ENCODE measurements at regions not wholly inside any gene's neighbourhood (a gene's known extent, or its start where the extent isn't known, plus 50 kb on each side); places are given as distances from the start of the nearest gene placed in this dataset.

GRCh38 chr15:26477044-26477443, 295.8 kb downstream of the GABRB3 start:
- no peak for DNase-seq

DNA sequence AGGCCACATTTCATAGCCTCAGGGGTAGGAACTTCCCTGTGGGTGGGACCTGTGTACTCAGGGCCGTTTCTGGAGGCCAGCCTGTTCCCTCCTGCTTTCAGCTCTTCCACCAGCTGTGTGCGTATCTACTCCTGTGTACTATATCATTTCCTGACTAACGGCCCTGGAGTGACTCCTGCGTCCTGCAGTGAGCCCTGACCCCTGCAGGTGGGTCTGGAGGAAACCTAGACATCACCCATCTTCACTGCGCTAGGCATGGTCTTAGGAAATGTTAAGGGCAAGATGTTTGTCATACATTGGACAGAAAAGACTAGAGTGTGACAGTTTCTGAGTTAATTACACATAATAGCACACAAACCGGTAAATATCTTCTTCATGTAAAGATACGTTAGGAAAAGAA, 297.3 kb downstream of the GABRB3 start:
- no peak for DNase-seq

GRCh38 chr15:26472661-26473060, 300.2 kb downstream of the GABRB3 start:
- no peak for DNase-seq

GRCh38 chr15:26461847-26462608, 310.8 kb downstream of the GABRB3 start:
- no peak for DNase-seq

DNA sequence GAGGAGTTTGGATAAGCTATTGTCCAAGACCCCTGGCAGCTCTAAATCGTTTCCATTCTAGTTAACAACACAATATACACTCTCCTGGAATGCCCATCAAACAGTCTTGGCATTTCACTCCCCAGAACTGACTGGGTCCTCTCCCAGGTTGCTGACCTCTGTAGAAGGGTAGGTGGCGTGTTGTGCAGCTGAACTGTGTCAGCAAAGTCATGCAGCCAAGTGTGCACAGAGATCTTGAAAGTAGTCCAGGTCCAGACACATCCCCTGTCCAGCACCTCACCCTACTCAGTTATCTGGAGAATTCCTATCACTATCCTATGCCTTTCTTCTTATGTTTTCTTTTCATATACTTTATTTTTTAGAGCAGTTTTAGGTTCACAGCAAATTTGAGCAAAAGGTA, 312.7 kb downstream of the GABRB3 start:
- DNase-seq, result no peak

GRCh38 chr15:26455828-26456227, 317.0 kb downstream of the GABRB3 start:
- DNase-seq, result no peak

DNA sequence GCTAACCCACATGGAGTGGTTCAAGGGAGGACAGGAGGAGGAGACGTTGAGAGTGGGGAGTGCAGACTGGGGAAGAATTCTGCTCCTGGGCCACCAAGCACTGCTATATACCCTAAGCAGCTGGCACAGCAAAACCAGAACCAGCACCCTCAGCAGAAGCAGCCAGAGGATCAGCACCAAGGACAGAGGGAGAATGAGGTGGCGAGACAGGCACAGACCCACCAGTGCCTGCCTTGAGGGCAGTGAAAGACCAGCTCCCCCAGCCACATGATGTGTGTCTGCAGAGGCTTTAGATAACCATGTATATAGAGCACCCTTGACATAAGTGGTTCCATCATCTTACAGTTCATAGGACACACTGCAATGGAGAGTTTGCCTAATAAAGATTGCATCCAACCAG, 319.0 kb downstream of the GABRB3 start:
- DNase-seq, result no peak

DNA sequence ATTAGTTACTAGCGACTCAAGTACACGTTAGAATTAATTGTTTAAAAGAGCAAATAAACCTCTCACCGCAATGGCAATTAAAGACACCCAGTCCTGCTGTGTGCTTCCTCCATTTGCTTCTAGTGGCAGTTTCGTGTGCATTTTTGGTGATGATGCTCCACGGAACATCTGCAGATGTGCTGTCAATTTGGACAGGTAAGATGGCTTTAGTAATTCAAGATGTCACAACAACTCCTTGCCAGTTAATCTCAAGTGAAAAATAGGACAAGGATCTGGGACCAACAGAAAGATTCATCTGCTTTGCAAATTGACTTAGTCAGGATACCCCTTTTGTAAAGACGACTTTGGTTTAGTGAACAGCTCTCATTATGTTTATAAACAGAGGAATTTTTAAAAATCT, 320.9 kb downstream of the GABRB3 start:
- DNase-seq, result no peak

DNA sequence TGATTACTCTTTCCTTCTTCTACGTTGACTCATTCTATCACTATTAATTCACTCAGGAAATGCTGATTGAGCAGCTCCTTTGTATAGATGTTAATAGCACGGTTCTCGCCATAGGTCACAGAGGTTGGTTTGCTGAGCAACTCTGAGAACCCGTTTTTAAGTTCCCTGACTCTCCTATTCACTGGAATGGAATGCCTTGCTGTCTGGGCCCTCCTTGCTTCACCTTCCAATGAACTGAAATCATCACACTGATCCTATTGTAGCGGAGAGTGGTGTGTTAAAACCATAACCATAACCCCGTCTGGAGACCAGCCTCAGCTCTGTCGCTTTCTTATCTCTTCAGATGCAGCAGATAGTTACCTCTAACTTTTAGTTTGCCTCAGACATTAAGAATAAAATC, 323.6 kb downstream of the GABRB3 start:
- DNase-seq, result no peak

GRCh38 chr15:26443321-26443720, 329.5 kb downstream of the GABRB3 start:
- DNase-seq, result no peak

DNA sequence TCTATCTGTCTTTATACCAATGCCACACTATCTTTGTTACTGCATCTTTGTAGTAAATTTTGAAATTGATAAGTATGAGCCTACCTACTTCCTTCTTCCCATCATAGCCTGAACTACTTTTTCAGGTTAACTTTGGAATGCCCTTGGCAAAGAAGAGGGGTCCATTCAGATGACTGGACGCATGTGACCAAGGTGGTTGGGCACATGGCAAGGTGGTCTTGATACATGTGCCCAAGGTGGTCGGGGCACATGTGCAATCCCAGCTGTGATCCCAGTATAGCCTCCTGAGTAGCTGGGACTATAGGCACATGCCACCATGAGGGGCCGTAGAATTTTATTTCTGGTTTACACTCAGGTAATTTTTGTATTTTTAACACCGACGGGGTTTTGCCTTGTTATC, 330.2 kb downstream of the GABRB3 start:
- DNase-seq, result no peak

DNA sequence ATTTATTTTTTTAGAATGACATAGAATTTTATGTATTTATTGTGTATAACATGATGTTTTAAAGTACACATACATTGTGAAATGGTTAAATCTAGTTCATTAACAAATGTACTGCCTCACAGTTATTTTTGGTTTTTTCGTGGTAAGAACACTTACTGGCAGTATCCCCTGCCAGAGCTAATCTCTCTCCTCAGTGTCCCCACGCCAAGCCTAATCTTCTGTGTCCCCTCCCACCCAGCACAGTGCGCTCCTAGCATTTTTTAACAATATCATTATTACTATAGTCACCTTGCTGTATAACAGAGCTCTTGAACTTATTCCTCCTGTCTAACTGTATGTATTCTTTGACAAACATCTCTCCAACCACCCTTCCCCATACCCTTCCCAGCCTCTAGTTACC, 333.2 kb downstream of the GABRB3 start:
- no peak for DNase-seq

- no peak for DNase-seq
Observed at GRCh38 chr15:26438718-26439117, 334.1 kb downstream of the GABRB3 start.

DNA sequence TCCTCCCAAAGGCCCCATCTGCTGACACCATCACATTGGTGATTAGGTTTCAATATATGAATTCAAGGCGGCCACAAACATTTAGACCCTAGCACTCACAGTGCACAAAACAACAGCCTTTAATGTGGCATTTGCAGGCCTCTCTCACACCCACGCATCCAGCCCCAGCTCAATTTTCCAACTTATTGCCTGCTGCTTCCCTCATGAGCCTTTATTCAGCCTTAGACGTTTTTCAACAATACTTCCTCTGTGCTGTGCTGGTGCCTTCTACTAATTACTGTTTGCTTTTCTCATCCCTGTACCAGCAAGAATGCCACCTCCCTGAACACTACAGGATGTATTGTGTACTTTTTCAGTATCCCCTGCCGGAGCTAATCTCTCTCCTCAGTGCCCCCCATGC, 334.6 kb downstream of the GABRB3 start:
- no peak for DNase-seq

DNA sequence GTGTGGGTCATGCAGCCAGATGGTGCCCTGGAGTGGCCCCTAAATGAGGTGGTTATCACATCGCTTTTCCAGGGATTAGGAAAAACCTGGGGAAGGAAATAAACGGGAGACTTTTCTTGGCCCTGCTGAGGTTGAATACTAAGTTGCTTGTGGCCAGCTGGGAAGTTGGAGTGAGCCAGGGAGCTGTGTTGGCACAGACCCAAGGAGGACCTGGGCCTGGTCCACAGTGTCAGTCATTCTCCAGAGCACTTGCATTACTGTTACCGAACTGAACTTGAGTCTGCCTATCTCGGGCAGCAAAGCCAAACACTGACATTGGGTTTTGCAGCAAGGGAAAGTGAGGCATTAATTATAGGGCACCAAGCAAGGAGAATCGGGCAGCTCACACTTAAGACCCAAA, 339.0 kb downstream of the GABRB3 start:
- DNase-seq, result no peak

- no peak for DNase-seq
Observed at GRCh38 chr15:26433060-26433459, 339.8 kb downstream of the GABRB3 start.

DNA sequence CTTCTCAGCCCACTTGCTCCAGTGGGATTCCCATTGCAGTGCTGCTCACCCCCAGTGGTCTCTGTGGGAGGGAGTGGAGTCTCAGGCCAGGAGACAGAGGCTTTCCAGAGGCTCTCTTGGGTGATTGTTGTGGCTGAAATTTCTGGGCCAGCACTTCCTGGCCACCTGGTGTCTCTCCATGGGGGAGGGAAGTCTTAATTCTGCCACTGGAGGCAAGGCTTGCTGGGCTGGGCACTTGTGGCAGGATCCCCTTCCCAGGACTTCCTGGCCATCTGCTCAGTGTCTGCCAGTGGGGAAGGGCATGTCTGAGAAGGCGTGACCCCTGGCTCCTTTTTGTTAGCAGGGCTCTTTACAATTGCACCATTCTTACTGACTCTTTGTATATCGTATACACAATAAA, 351.8 kb downstream of the GABRB3 start:
- no peak for DNase-seq

DNA sequence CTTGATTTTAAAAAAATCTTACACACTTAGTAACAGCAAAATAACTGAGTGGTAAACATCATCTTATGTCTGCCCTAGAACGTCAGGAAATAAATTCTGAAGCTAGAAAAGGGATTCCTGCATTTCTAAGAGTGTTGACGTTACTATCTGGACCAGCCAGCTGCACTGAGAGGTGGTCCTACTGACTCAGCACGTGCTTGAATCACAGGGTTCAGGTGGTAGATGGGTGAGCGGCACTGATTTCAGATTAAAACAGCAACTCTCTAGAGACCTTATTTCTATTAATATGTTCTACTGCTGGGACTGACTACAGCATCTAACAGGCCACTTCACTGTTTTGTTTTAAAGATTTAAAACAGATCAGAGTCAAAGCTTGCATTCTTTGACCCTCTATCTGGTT, 377.2 kb downstream of the GABRB3 start:
- no peak for DNase-seq

GRCh38 chr15:26394801-26395200, 378.1 kb downstream of the GABRB3 start:
- DNase-seq, result no peak

- no peak for DNase-seq
Observed at GRCh38 chr15:26392956-26393355, 379.9 kb downstream of the GABRB3 start.

DNA sequence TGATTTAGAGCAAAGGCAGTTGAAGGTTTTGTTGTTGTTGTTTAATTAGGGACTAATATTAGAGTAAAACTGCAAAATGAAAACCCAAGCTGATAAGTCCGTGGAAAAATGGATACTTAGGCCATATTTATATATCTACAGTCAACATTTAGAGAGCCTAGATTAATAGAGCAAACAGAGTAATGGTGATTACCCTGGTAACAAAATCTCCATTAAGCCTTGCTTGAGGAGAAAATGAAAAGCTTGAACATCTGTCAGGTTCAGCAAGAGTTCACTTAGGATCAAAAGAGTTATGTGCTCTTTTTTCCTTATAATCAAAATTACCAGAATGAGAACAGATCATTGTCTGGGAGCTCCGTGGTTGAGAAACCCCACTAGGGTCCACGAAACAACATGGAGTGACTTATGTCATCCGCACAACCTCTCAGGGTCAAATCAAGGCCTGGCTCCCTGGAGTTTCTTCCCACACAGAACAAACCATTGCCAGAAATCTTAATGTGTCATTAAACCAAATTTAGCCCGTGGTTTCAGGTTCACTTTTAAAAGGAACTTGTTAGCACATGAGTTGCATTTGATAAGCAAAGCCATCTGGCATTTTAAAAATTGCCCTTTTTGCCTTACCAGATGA, 381.2 kb downstream of the GABRB3 start:
- no peak for DNase-seq

GRCh38 chr15:26382444-26383072, 390.3 kb downstream of the GABRB3 start:
- no peak for DNase-seq

- DNase-seq, result no peak
Observed at GRCh38 chr15:26378304-26378703, 394.6 kb downstream of the GABRB3 start.

GRCh38 chr15:26376243-26376642, 396.6 kb downstream of the GABRB3 start:
- no peak for DNase-seq

Data from EL (cell line).